ENCODE measurements at regions not wholly inside any gene's neighbourhood (a gene's known extent, or its start where the extent isn't known, plus 50 kb on each side); places are given as distances from the start of the nearest gene placed in this dataset.

DNA sequence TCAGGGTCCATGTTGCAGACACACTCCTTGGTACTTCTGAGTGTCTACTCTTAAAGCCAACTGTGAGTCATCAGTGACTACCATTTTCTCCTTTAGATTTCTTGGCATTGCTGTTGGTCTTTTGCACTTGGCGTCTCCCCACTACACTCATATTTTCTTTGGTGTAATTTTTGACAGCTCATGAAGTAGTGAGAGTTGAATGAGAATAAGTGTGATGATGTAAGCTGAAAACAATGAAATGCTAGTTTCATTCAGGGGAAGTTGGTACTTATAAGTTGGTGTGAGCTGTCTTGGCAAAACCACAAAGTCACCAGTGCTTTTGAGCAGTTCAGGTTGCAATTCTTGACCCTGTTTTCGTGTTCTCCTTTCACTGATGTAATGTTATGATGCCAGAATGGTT is 142.9 kb upstream of the ARX start:
- Histone ChIP-seq H3K79me2 (ENCODE audit: insufficient read depth, low read length) (no peaks in the 10 kb centered on the region), H2AFZ (ENCODE audit: insufficient read depth, low read depth, low read length, poor library complexity, severe bottlenecking) (no peak overlapping the region), H4K20me1 (ENCODE audit: insufficient read depth, low read length) (no peaks in the 10 kb centered on the region), H3K27ac (ENCODE audit: low read depth in 1 of 2, low read length in 2 of 2) (no peak overlapping the region), H3K9me3 (replicated peaks in 1 of 2; ENCODE audit: control insufficient read depth in 1 of 2, insufficient read depth in 1 of 2, low read length in 2 of 2) (no peaks in the 10 kb centered on the region), H3K27me3 (ENCODE audit: control insufficient read depth in 2 of 2, insufficient read depth in 2 of 2, low read length in 2 of 2) (no peaks in the 10 kb centered on the region), H3K36me3 (replicated peaks in 1 of 2; ENCODE audit: control insufficient read depth in 1 of 2, insufficient read depth in 2 of 2, low read length in 2 of 2) (no peaks in the 10 kb centered on the region), H3K4me1 (ENCODE audit: control insufficient read depth in 1 of 2, insufficient read depth in 2 of 2, low read length in 2 of 2) (no peaks in the 10 kb centered on the region), H3K4me3 (replicated peaks in 1 of 3; ENCODE audit: low read depth in 2 of 3, low read length in 3 of 3) (no peak overlapping the region), H3K9ac (ENCODE audit: insufficient read depth, low read length, poor library complexity, severe bottlenecking) (no peak overlapping the region), H3K4me2 (replicated peaks; ENCODE audit: extremely low read depth, low read length, poor library complexity, severe bottlenecking) (no peak overlapping the region)
- Mint-ChIP-seq H3K27ac (no peak overlapping the region), H3K4me3 (no peak overlapping the region), H3K9me3 (peaks cover 0 to 1% (median 0%) of the 10 kb centered on the region in 7 donors), H3K4me1 (no peaks in the 10 kb centered on the region), H3K36me3 (no peaks in the 10 kb centered on the region), H3K27me3 (ENCODE audit: low read depth in 3 of 3) (peaks cover 2 to 9% (median 2%) of the 10 kb centered on the region in 3 donors)
- WGBS (ENCODE audit: insufficient coverage) = no CpG with 5 or more reads among the region's 2 CpGs
- DNase-seq = no peak
- intact Hi-C loops (cut with micrococcal nuclease) = no loop called here
- no peak for TF ChIP-seq CTCF (IDR thresholded peaks at IDR 0.05)

DNA sequence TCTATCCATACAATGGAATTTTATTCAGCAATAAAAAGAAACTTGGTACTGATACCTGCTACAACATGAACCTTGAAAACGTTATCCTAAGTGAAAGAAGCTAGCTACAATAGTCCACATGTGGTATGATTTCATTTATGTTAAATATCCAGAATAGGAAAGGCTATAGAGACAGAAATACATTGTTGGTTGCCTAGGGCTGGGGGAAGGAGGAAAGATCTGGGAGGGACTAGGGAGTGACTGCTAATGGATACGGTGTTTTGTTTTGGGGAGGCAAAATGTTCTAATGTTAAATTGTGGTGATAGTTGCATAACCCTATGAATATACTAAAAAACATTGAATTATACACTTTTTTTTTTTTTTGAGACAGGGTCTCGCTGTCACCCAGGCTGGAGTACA is 141.1 kb upstream of the ARX start:
- no CpG with 5 or more reads among the region's 3 CpGs for WGBS (ENCODE audit: insufficient coverage)
- no peaks in the 10 kb centered on the region for H4K20me1 ChIP-seq (ENCODE audit: insufficient read depth, low read length)
- Mint-ChIP-seq H3K27me3 (ENCODE audit: low read depth in 3 of 3) (peaks cover 2 to 7% (median 5%) of the 10 kb centered on the region in 3 donors), H3K27ac (no peak overlapping the region), H3K9me3 (no peaks in the 10 kb centered on the region), H3K36me3 (no peaks in the 10 kb centered on the region), H3K4me1 (no peaks in the 10 kb centered on the region), H3K4me3 (no peak overlapping the region)
- TF ChIP-seq CTCF (IDR thresholded peaks at IDR 0.05) = no peak
- no peak for DNase-seq
- H3K9ac ChIP-seq (ENCODE audit: insufficient read depth, low read length, poor library complexity, severe bottlenecking) = no peak overlapping the region
- H3K4me1 ChIP-seq (ENCODE audit: control insufficient read depth in 1 of 2, insufficient read depth in 2 of 2, low read length in 2 of 2) = no peaks in the 10 kb centered on the region
- H3K4me2 ChIP-seq (replicated peaks; ENCODE audit: extremely low read depth, low read length, poor library complexity, severe bottlenecking) = no peak overlapping the region
- intact Hi-C loops (cut with micrococcal nuclease) = no loop called here
- no peak overlapping the region for H2AFZ ChIP-seq (ENCODE audit: insufficient read depth, low read depth, low read length, poor library complexity, severe bottlenecking)
- H3K9me3 ChIP-seq (replicated peaks in 1 of 2; ENCODE audit: control insufficient read depth in 1 of 2, insufficient read depth in 1 of 2, low read length in 2 of 2) = no peaks in the 10 kb centered on the region
- no peak overlapping the region for H3K27ac ChIP-seq (ENCODE audit: low read depth in 1 of 2, low read length in 2 of 2)
- no peaks in the 10 kb centered on the region for H3K79me2 ChIP-seq (ENCODE audit: insufficient read depth, low read length)
- H3K27me3 ChIP-seq (ENCODE audit: control insufficient read depth in 2 of 2, insufficient read depth in 2 of 2, low read length in 2 of 2) = peaks cover 0 to 4% of the 10 kb centered on the region in 2 donors
- H3K36me3 ChIP-seq (replicated peaks in 1 of 2; ENCODE audit: control insufficient read depth in 1 of 2, insufficient read depth in 2 of 2, low read length in 2 of 2) = no peaks in the 10 kb centered on the region
- no peak overlapping the region for H3K4me3 ChIP-seq (replicated peaks in 1 of 3; ENCODE audit: low read depth in 2 of 3, low read length in 3 of 3)

All from CD14-positive monocyte (primary cell).